Middle frontal gyrus (tissue), 1 donor: ENCODE measurements at regions not wholly inside any gene's neighbourhood (a gene's known extent, or its start where the extent isn't known, plus 50 kb on each side); places are given as distances from the start of the nearest gene placed in this dataset.

ENCODE experiments used
- DNase-seq: peaks from one replicate; pipeline ENCODE4 v3.0.0-alpha.2; 2015; ENCODE audit warnings: low spot score; ENCODE audit errors: extremely low spot score

GRCh38 chr2:19748711-19749506, 152.9 kb downstream of the TTC32 start:
- DNase-seq, result no peak

DNA sequence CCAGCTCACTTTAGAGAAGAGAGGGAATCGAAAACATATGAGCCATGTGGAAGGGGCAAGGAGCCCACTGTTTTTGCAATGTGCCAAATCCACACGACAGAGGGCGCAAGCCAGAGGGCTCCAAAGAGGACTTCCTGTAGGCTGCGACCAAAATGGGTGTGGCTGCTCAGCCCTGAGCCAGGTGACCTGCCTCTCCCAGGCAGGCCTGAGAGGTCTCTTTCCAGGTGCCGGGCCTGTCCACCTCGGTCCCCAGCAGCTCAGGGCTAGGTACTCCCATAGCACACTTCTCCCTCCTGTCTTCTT, 153.8 kb downstream of the TTC32 start:
- no peak for DNase-seq

DNA sequence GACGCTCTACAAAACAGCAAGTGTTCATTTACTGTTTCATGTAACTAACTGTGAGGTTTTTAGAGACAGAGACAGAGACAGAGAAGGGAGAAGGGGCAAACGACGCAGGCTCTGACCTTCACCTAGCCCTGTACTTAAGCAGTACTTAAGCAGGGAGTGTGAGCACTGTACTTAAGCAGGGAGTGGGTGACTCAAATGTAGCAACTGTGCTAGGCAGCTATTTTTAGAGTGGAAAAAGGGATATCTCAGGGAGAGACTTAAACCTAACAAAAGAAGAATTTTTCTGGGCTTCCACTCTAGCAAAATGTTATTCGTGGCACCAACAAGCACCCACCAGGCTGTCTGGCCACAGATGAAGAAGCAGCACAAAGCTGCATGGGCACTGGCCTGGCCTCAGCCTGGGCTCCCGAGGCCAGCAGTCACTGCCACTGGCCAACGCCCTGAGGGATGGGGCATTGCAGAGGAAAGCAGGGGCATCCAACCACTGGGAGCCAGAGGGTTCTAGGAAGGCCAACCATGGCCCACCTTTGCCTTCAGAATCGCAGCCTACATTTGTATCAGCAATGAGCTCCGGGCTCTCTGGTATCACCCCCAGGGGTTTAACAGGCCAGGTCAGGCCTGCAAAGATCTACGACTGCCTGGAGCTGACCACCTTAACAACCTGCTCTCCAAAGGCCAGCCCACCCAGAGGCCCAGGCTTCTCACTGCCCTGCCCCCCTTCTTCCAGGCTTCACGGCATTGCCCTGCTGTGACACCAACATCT, 154.3 kb downstream of the TTC32 start:
- DNase-seq, result no peak

- no peak for DNase-seq
These were observed 155.0 kb downstream of the TTC32 start for GRCh38 chr2:19746611-19747309.

- no peak for DNase-seq
These were observed 155.6 kb downstream of the TTC32 start for GRCh38 chr2:19746137-19746600.

DNA sequence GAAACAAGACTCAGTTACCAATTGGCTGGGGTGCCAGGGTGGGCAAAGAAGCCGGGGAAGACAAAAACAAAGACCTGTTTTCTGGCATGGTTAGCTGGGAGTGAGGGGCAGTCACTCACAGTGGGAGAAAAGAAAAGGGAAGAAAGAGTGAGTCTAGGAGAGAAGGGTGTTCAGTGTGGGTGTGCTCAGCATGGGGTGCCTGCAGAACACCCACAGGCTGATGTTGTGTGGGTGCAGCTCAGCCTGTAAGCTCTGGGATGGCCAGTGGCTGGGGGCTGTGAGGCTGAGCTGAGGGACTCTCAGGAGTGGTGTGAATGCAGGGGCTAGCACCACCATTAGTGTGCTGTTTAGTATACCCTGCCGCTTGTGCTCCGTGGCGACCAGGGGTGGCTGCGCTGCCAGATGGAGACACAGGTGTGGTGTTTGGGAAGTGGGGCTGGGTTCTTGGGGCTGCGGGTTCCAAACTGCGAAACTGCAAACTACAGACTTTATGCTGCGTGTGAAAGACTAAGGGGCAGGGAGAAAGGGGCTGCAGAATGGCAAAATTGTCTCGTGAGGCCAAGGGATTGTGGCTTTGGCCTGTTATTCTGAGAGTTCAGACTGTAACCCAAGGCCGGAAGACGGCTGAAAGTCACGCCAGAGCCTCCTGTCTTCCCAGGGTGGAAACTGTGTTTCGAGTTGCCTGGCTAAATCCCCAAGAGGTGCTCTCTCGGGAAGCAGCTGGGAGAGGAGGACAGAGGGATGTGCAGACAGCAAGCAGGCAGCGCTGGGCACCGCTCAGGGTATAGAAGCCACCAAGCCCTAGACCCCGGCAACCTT, 156.3 kb downstream of the TTC32 start:
- no peak for DNase-seq

- DNase-seq, result no peak
These were observed 157.2 kb downstream of the TTC32 start for GRCh38 chr2:19744456-19745199.

GRCh38 chr2:19743641-19744040, 158.1 kb downstream of the TTC32 start:
- no peak for DNase-seq

- no peak for DNase-seq
These were observed 158.9 kb downstream of the TTC32 start for GRCh38 chr2:19742872-19743271.

DNA sequence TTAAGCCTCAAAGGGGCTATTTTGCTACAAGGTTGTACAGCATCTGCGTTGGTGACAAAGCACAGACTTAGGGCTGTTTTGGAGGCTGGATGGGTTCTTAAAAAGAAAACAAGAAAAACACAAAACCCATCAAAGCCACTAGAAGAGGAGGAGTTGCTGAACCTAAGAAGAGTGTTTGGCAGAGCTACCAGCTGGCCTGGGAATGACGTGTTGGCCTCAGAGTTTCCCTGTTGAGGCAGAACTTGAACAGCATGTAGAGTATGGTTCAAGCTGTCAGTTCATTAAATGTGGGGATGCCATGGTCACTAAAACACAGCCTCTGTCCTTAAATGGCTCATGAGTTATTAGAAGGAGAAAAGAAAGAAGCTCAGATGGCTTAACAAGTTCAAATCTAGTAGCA, 162.5 kb downstream of the TTC32 start:
- no peak for DNase-seq

- no peak for DNase-seq
These were observed 163.1 kb downstream of the TTC32 start for GRCh38 chr2:19738707-19739106.

DNA sequence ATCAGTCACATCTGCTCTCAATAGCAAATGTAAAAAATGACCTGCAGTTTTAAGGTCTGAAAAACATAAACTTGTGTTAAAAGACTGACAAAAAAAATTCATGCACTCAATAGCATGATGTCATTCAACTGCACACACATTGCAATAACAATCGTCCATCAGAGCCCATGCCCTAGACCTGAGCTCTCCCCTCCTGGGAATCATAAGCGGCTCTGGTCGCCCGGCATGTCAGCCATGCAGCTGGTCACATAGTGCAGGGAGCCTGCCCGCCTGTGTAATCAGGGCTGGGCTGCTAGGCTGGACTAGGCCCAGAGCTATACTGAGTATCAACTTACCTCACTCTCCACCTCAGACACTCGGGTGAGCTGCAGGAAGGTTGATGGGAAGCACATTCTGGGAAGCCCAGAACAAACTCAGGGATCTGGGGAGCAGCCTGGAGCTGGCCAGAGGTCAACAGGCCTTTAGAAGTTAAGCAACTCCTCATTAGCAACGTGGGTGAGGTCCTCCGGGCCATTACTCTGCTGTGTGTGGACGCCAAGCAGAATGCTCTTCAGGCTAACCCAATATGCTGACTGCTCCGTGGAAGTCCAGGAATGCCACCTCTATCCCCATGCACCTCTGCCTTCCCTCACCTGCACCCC, 165.5 kb downstream of the TTC32 start:
- no peak for DNase-seq

DNA sequence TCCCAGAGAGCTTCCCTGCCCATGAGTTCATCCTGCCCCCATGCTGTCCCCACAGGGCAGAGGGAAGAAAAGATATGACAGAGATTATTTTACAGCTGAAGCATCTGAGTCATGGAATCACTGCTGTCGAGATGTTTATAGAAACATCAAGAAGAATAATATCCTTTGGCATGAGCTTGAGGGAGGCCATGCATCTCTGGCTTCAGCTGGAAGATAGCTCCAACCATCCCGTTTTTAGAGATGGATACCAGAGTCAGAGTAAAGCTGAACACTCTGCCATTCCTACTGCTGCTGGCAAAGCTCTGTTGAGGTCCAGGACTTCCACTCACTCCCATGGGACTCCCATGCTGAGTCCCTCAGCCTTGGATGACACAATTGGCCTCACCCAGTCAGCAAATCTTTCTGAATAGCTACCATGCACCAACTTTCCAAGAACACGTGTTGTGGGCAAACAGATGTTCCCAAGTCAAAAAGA, 167.8 kb downstream of the TTC32 start:
- DNase-seq, result no peak

DNA sequence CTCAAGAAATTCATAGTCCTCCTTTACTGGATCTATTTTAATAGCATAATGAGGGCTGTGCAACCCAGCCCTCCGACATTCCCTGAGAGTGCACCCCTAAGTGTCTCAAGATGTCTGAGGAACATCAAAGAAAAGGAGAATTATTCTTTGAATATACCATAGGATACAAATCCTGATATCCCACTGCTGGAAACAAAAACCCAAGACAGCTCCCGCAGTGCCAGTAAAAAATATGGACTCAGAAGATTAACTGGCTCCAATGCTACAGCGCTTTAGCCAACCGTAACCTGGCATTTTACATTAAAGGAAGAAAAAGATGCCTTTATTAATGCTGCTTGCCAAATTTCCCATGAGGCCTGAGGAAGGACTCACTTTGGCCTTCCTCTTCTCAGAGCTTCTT, 168.4 kb downstream of the TTC32 start:
- DNase-seq, result no peak

- no peak for DNase-seq
These were observed 169.5 kb downstream of the TTC32 start for GRCh38 chr2:19732255-19732654.

DNA sequence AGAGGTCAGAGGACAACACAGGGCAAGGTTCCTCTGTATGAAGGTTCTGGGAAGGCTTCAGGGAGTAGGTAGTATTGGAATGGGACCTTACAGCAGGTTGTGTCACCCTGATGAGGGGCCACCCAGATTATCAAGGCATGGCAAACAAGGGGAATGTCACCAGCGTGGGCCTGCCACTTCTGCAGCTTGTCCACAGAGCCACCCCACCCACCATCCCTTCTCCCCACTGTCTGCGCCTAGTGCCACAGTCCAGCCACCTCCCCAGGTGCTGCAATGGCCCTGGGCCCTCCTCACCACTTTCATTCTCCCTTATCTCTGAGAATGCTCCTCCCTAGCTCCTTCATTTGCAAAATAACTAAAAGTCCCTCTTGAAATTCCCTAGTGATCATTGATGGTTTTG, 170.3 kb downstream of the TTC32 start:
- no peak for DNase-seq

GRCh38 chr2:19731037-19731436, 170.7 kb downstream of the TTC32 start:
- no peak for DNase-seq

DNA sequence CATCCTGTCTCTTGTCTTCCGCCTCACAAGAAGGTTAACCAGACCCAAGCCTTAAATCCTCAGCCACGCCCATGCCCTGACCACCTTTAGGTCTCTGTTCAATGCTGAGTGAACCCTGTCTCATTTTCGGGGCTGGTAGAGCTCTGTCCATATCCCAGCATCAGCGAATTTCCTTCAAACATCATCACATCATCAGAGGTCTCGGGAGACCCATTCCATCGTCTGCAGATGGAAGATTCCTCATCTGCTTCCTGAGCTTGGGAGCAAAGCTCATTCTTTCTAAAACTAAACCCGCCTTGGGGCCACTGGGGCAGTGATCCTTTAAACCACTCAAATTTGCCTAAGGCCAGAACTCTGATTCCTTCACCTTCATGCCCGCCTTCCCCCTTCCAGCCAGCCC, 173.7 kb downstream of the TTC32 start:
- no peak for DNase-seq

GRCh38 chr2:19725392-19725791, 176.4 kb downstream of the TTC32 start:
- no peak for DNase-seq

DNA sequence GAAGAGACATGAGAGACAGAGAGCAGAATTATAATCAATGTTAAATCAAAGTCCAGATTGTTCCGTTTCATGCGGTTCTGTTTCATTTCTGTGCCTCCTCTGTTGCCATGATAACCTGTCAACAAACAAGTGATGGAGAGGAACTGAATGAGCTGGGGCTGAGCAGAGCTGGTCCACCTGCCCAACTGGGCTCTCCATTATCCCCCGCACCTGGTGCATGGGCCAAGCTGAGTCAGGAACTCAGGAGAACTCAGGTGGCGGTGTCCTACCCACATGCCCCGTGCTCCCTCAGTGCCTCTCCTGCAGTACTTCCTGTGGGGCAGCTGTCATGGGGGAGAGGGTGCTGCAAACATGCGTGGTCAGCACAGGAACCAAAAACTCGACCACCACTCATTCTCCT, 178.8 kb downstream of the TTC32 start:
- no peak for DNase-seq
